CD4-positive, alpha-beta T cell treated with Interleukin-21 for 1 hour (primary cell): ENCODE measurements at regions not wholly inside any gene's neighbourhood (a gene's known extent, or its start where the extent isn't known, plus 50 kb on each side); places are given as distances from the start of the nearest gene placed in this dataset.

Source experiments
- DNase-seq: peaks from one replicate; pipeline ENCODE4 v3.0.0-alpha.2; 2020

DNA sequence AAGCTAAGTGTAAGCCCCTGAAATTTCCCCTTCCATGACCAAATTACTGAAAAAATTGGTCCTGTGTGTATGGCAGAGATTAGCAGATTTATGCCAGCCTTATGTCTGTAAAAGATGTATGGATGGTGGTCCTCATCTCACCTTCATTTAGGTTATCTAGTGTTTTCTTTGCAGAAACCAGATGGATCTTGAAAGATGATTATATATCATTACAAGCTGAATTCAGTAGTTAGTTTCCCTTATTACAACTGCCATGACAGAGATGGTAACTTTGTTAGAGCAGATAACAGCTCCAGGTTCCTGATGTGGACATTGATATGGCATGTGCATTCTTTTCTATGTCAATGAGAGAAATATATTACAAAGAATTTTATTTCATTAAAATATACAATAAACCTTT, 1403.2 kb upstream of the CDH6 start:
- DNase-seq: no peak

DNA sequence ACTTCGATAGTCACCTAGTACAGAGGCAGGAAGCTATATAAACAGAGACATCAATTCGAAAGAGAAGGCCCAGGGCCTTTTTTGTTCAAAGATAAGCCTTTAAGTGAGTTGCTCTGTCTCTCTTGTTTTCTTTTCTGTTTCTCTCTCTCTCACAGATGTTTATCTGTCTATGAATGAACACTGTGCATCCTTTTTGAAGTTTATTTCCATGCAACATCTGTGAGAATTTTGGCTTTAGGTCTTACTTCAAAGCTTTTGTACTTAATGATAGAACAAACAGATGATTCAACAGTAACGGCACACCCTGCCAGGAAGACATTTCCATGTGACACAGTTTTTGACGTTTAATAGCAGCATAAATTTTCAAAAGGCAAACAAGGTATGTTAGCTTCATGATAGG, 1413.1 kb upstream of the CDH6 start:
- DNase-seq: no peak

DNA sequence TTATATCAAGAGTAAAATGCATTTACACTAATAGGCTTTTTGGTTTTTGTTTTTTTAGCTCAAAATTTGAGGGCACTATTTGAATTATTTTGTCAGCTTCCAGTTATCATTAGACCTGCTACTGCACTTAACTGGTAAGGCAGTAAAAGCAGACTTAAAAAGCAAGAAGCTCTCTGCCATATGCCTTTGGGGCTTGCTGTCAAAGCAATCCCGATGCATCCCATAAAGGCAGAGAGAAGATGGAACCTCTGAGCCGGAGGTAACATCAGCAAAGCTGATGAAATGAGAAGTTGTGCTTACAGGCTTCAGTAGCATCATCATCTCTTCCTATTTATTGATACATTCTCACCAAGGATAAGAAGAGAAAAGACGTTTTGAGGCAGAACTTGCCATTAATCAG, 1414.3 kb upstream of the CDH6 start:
- no peak for DNase-seq

DNA sequence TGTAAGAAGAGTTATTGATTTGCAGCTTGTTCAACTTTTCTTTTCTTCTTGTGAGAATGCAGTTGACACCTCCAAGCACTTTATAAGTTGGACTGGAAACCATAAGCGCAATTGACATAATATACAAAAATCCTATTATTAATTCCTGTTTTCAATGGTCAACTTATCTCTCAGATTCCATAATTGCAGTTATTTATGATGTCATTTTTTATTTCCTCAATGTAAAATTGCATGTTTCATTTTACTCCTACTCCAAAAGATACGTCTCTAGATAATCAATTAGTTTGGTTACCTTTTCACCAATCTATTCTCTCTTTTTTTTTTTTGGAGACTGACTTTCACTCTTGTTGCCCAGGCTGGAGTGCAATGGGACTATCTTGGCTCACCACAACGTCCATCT, 1416.1 kb upstream of the CDH6 start:
- no peak for DNase-seq

DNA sequence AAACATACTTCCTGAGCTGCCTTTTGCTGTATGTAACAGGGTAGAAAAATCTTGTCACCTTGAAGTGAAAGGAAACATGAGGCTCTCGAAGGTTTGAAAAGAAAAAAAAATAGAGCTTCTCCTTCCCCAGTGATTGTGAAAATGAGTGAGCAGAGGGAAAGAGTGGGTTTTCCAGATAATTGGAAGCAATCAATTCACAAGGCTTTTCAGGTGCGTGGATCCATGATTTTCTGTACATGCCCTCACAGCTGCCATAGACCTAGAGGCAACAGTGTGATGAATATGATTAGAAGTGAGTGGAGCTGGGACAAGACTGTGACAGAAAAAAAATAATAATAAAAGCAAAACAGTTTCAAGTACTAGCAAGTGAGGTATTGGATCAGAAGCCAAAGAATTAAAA, 1422.5 kb upstream of the CDH6 start:
- DNase-seq: no peak

DNA sequence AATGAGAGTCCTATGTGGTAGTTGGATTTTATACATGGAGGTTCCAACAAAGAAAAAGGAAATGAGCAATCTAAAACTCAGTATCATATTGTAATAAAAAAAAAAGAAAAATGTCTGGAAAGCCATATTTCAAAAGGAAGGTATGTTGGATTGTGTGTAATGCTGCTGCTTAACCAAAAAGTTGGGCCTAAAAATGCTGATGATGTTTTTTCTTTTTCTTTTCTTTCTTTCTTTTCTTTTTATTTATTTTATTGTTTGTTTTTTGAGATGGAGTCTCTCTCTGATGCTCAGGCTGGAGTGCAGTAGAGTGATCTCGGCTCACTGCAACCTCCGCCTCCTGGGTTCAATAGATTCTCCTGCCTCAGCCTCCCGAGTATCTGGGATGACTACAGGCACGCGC, 1424.0 kb upstream of the CDH6 start:
- DNase-seq: no peak

DNA sequence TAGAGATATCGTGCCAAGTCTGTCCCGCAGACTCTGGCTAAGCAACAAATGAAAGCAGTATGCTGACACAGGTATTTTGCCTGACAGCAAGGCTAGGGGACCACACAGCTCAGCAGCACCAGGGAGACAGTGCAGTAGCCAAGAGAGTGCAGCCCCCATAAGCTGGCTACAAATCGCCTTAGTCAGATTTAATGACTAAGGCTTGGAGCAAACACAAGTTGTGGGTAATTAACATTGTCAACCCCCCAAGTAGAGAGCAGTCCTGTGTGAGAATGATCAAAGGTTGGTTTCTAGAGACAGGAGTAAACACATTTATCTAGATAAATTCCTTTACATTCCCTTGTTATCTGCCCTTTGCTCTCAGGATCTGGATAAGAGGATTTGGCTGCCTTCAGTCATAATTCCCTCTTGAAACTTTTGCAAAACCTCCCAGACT, 1434.5 kb upstream of the CDH6 start:
- DNase-seq: no peak

DNA sequence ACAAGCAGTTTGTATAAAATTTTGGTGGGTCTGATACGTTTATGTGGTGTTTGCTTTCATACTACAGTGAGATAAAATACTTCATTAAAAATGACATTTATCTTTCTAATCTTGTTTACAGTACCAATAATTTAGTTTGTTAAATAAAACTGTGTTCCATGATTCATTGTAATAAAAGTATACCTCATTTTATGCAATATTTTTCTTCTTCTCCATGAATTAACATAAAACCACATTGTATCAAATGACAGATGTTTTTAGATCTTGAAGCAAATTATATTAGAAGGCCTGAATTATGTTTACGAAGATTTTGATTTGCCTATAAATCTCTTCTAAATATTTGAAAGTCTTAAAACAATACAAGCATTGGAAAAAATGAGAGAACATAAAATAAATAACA, 1443.0 kb upstream of the CDH6 start:
- DNase-seq: no peak

DNA sequence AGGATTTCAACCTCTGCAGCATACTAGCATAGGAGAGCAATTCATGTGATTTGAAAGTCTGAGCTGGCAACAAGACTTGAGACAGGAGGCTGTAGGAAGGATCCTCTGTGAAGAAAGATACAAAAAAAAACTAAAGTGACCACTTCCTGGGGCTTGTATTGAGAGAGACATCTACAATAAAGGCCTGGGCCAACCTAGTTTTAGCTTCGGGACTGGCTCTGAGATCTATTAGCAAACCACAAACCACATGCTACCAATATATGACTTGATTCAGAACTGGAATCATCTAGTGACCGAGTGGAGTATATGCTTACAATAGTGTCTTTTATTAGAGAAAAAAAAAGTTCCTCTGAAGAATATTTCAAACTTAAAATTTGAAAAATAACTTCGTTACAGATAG, 1448.9 kb upstream of the CDH6 start:
- no peak for DNase-seq

DNA sequence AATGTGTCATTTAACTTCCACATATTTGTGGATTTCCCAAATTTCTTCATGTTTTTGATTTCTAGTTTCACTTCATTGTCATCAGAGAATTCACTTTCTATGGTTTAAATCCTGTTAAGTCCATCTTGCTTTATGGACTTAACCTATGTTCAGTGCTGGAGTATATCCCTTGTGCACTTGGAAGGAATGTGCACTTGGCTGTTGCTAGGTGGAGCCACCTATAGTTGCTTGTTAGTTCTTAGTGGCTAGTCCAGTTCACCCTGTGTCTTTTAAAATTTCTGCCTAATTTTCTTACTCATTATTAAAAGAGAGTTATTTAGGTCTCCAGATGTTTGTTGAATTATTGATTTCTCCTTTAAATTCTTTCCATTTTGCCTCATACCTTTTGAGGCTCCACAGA, 1472.5 kb upstream of the CDH6 start:
- DNase-seq: no peak

DNA sequence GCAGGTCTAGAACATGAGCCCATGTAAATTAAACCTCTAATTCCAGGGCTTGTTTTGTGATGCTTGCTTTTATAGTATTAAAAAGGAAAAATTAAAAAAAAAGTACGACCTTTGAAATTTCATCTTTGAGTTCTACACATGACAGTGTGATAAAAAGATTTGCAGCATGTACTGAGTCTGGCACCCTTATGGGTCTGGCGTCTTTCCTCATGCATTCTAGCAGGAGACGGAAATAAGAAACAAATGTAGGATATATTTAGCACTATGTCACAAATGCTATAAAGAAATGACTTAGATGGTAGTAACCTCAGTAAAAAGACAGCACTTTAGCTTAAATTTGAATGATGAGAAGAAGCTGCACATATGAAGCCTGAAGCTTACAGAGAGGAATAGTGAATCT, 1474.3 kb upstream of the CDH6 start:
- no peak for DNase-seq

DNA sequence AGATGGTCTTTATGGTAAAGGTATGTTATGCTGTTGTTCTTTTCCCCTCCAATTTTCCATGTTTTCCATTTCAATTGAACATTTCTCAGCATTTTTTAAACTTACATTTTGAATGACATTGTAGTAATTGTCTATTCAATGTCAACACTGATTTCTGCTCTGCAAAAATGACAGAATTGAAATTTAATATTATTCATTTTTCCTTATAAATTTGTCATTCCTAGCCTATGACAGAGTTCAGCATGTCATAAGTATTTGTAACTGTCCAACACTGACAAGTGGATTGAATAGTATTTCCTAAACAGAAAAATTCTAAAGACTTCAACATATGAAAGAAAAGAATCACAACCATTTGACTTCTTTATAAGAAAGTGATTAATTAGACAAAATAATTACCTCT, 1478.3 kb upstream of the CDH6 start:
- DNase-seq: no peak

DNA sequence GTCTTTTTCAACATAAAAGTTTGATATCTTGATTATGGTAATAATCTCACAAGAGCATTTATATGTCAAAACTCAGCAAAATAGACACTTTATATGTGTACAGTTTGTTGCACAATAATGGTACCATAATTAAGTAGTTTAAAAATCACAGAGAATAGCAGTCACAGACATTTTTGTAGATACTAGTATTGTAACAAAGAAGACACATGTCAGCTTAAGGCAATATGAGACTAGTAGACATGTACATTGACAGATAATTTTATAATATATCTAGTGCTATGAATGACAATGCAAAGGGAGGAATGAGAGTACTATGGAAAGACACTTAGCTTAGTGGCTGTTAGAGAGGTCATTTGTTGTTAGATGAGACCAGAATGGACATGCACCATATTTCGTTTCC, 1490.6 kb upstream of the CDH6 start:
- DNase-seq: no peak

DNA sequence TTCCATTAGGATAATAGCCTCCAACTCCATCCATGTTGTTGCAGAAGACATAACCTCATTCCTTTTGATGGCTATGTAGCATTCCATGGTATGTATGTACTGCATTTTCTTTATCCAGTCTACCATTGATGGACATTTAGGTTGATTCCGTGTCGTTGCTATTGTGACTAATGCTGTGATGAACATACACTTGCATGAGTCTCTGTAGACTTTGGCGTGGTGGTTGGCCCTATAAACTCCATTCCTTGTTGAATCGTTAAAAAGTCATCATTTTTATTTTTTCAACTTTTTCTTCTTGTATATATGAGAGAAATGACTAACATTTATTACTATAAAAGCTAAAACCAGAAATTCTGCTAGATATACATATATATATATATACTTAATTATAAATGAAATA, 1491.9 kb upstream of the CDH6 start:
- no peak for DNase-seq

DNA sequence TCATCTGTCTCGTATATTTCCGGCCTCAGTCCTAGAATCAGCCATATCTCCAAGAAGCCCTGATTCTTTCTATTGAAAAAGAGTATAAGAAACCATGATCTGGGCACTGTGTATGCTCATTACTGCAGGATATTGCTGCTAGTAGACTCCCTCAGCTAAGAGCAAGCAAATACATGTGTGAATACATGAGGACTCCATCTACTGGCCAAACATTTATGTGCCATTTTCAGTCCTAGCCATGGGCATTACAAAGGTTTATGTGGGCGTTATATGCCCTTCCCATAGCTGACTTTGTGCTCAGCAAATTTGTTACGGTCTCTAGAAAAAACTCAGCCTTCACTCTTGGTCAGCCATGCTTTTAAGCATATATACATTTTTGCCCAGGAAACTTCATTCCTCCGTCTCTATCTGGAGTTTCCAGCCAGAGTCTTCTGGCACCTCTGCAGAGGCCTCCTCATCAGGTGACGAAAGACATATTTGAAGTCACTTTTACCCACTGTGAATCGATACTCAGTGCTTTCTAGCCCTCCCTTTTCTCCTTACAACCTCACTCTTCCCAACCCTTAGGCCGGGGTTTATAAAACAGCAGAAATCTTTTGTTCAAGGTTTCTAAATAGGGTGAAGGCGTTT, 1495.6 kb upstream of the CDH6 start:
- DNase-seq: no peak

DNA sequence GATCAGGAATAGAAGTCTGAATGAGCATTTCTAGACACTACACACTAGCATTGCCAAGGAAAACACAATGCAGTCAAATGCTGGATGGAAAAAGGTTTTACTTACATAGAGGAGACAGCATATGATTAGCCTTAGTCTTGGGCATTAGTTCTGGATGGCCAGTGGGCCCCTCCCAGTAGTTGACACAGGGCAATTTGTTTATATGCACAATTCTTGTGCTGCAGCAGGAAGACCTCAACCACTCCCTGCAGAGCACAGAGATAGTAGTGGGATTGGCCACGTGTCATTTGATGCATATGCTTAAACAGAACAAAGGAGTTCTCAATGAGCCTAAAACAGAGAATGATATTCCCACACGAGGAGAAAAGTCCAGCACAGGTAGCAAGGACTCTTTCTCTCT, 1496.2 kb upstream of the CDH6 start:
- DNase-seq: no peak

DNA sequence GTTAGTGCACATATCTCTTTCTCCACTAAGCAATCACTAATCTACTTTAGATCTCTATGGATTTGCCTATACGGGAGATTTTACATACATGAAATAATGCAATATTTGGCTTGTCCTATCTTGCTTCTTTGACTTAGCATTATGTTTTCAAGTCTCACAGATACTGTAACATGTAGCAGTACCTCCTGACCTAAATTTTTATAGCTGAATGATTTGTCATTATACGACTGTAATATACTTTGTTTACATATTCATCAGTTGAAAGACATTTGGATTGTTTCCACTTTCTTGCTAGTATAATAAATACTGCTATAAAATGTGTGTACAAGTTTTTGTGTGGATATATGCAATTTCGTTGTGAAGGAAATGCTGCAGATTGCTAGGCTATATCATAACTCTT, 1520.8 kb upstream of the CDH6 start:
- no peak for DNase-seq

DNA sequence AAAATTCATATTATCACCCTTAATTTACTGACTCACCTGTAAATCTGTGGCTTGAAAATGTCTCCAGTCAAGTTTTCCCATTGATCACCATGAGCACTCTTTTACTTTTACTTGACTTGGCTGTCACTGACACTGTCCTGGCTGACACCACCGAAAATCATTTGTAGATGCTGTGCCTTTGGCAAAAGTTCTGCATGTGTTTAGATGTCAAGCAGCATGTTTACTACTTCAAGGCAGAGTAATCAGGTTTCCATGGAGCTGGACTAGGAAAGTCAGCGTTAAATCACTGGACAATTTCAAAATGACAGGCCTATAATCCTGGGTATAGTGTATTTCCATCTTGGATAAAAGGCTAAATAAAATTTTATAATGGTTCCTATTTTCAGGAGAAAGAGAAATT, 1530.6 kb upstream of the CDH6 start:
- DNase-seq: no peak

DNA sequence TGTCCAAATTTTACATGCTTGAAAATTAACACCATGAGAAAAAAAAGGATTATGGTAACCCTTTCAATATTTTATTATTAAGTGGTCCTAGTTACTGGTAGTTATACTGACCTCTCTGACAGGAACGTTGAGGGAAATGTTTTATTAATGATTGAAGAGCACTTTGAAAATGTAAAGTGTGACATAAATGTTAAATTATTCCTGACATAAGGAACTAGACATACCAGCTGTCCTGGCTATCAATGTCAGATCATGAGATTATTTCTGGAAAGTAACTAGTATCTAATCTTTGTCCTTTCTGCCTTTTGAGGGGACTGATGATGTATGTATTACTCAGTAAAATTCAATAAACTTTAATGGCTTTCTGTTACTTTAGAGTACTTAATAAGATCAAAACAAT, 1538.5 kb upstream of the CDH6 start:
- no peak for DNase-seq

DNA sequence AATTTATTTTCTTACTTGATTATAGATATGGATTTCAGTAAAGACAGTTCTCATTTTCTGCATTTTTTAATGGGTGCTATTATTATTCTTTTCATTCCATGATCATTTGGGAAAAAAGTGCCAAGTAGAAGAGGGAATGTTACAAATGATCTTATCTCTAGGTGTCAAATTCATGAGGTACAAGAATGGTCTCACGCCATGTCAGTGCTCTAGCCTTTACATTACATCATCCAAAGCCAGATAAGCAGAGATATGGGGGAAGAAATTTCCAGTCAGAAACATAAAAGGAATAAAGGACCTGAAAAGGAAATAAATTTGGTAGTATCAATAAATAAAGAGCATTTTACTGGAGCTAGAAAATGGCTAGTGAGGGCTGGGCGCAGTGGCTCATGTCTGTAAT, 1544.2 kb upstream of the CDH6 start:
- no peak for DNase-seq

DNA sequence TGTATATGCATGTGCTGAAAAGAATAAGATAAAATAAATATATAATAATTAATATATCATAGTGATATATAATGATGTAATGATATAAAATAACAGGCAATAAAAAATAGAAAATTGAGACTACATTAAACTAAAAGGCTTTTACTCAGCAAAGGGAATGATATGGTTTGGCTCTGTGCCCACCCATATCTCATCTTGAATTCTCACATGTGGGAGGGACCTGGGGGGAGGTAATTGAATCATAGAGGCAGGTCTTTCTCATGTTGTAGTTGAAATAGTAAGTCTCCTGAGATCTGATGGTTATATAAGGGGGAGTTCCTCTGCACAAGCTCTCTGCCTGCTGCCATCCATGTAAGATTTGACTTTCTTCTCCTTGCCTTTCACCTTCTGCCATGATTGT, 1550.9 kb upstream of the CDH6 start:
- no peak for DNase-seq

DNA sequence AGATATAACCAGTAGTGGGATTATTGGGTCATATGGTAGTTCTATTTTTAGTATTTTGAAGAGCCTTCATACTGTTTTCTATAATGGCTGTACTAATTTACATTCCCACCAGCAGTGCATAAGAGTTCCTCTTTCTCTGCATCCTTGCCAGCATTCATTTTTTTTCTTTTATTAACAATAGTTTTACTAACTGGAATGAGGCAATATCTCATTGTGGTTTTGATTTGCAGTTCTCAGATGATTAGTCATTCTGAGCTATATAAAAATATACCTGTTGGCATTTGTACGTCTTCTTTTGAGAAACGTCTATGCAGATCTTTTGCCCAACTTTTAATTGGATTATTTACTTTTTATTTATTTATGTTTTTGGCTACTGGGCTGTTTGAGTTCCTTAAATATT, 1579.3 kb upstream of the CDH6 start:
- DNase-seq: no peak

DNA sequence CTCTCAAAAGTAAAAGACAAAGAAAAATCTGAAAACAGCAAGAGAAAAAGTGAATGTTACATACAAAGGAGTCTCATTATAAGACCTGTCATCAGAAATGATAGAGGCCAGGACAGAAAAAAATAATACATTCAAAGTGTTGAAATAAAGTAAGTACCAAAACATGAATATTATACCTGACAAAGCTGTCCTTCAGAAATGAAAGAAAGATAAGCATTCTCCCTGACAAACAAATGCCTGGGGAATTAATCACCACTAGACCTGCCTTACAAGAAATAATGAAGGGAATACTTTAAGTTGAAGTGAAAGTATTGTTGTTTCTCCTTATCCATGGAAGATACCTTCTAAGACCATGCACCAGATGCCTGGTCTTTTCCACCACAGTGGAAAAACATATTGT, 1605.2 kb upstream of the CDH6 start:
- no peak for DNase-seq

DNA sequence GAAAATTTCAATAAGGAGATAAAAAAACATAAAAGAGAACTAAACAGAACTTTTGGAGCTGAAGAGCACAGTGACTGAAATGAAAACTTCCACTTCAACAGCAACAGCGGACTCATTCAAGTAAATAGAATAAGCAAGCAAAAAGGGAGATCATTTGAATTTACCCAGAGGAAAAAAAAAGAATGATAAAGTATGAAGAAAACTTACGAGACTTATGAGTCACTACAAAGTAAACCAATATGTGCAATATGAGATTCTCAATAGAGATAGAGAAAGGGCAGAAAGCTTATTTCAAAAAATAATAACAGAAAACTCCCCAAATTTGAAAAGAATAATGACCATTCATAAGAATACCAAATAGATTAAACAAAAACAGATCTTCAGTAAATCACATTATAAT, 1605.7 kb upstream of the CDH6 start:
- no peak for DNase-seq

DNA sequence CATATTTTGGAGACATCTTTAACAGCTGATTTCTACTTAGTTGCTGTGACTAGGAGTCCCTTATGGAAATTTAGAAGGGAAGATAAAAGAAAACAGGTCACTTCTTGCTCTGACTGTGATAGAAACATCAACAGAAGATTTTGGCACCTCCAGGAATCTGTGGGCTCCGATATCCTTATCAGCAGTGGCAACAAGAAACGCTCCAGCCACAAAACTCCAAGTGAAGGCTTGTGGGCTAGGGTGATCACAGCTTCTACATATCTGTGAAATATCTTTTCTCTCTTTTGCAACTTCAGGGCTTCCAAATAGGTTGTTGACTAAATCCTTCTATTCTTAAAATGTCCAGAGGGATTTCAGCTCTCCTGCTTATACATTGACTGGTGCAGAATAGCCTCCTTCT, 1625.5 kb upstream of the CDH6 start:
- no peak for DNase-seq

DNA sequence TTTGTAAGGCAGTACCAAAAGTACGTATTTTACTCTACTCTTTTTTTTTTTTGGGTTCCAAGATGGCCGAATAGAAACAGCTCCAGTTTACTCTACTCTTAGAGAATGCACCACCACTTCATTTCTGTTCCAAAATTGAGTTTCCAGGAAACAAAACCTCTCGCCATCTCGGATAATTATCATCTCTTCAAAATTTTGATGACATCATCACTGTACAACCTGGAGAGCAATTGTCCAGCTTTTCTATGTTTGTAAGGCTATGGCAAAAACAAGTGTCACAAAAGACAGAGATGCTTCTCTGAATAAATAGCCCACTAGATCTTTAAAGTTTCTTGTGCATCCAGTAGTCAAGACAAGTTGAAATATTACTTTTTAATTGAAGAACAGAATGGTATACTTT, 1631.9 kb upstream of the CDH6 start:
- DNase-seq: no peak
